ENCODE measurements at regions not wholly inside any gene's neighbourhood (a gene's known extent, or its start where the extent isn't known, plus 50 kb on each side); places are given as distances from the start of the nearest gene placed in this dataset.

DNA sequence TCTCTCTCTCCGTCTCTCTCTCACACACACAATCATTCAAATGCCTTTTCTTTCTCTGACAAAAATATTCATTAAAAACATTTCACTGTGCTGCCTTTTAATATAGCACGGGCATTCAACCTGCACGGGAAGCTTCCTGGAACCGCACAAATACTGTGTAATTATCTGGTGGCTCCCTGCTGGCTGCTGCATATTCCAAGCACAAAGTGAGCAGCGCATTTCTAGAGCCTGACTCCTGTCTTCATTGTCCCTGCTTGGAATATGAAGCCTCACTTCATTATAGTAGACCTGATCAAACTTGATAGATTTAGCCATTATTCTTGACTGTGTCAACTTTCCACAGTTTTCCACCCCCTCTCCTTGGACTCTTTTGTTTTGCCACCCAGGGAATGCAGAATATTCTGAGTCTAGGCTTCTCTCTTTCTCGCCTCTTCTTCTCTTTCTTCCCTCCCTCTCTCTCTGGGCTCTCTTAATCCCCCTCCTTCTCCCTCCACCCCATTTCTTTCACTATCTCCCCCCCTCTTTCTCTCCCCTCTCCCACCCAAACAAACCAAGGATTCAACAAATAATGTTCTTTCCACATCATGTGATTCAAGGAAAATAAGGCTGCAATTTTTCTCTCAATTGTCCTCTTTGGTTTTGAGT is 672.1 kb upstream of the FANCL start:
- no peak for DNase-seq (ENCODE audit: low read depth in 2 of 2)

DNA sequence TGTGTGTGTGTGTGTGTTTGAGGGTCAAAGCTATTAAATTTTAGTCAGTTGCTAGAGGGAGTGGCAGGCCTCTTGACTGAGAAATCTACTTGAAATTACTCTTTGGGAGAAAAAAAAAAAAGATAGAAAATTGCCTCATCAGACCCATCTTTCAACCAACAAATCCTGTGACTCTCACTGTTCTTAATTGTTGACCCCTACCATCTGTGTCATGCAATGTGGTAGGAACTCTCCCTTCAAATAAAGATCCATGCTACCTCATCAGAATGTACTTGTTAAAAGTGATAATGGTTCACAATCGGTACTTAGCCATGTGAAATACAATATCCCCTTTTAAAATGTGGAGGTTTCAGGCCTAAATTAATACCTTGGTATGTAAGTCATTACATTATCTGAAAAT is 670.8 kb upstream of the FANCL start:
- no peak for DNase-seq (ENCODE audit: low read depth in 2 of 2)

DNA sequence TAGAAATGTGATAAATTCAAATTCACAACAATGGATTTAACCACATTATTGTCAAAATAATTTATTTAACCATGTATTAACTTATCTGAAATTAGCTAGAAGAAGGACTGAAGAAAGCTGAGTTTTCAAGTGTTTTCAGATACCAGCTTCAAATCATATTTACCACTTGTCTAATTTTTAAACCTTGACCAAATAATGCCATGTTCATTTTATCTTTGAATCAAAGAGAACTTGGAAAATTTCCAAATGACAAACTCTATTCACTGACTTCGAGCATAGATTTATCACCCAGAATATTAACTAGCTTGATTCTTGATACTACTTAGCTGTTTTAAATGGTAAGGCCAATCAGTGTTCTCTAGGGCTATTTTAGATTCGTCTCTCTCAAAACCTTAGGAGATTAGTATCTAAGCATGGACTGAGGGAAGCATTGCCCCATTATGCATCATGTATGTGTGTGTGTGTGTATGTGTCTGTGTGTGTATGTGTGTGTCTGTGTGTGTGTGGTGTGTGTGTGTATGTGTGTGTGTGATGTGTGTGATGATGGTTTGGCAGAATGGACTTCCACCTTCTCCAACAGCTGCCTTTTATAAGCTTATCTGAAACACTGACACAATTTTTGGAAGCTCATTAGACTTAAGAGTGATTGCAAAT is 667.5 kb upstream of the FANCL start:
- DNase-seq (ENCODE audit: low read depth in 2 of 2), result no peak

DNA sequence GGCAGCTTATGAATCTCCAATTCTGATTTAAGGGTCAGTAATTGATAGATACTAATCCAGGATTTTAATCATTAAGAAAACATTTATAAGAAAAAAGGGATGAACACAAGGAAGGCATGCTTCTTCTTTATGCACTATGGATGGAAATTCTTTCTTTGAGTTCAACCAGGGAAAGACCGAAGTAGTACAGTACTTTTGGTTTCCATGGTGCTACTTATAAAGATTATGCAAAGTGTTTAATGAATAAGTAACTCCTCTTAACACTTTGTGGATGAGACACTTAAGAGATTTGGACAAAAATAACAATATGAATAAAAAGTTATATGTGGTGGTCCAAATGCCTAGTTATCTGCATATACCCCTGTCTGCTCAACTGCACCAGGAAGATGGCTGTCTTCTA is 666.5 kb upstream of the FANCL start:
- no peak for DNase-seq (ENCODE audit: low read depth in 2 of 2)

DNA sequence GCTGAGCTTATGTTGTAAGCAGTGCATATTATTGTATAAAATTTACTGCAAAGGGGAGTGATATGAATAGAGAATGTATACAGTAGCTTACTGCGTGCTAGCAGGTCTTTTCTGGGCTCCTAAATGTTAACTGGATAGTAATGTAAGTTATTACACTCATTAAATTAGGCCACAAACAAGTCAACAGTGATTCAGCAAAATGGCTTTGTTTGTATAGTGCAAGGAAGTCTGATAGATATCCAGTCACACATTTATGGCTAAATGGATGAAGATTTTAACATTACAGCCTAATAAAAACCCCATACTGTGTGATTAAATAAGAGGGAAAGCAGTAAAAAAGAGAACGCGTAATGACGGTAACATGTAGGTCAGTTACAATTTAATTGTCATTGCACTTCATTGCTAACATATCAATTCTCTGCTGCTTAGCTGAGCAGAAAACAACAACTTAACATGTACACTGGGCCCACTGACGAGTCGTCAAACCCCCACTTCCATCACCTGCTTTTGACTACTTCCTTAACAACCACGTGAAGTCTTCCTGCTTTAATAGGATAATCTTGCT is 665.0 kb upstream of the FANCL start:
- no peak for DNase-seq (ENCODE audit: low read depth in 2 of 2)

DNA sequence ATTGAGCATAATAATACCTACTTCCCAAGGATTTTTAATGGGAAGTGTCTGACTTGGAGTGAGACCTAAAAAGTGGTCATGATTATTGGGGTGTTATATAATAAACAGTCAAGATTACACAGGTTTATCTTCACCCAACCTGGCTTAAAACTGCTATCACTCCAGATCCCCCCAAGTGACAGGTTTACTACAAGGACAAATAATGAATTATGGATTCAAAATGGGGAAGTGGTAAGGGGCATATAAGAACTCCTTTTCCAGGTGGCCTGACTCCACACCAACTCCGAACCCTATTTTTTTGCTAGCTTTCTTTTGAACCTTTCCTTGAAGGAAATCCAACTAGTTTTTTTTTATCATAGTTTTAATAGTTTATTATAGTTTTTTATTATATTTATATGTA is 663.0 kb upstream of the FANCL start:
- DNase-seq (ENCODE audit: low read depth in 2 of 2), result no peak

DNA sequence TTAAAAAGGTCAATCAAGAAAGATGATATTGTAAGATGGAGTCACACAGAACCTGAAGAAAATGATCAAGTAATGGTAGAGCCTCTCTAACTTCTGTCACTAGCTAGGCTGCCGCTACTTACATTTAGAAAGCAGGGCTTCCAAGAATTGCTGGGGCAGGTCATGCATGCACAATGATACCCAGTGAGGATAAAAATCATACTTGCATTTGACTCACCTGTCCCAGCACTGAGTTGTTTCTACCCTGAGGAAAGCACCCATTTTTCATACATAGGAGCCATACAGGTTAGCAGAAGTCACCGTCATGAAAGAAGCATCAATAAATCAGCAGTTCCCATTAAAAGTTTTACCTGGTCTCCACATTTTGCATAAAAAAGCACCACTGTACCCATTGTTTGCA is 662.3 kb upstream of the FANCL start:
- DNase-seq (ENCODE audit: low read depth in 2 of 2), result no peak

DNA sequence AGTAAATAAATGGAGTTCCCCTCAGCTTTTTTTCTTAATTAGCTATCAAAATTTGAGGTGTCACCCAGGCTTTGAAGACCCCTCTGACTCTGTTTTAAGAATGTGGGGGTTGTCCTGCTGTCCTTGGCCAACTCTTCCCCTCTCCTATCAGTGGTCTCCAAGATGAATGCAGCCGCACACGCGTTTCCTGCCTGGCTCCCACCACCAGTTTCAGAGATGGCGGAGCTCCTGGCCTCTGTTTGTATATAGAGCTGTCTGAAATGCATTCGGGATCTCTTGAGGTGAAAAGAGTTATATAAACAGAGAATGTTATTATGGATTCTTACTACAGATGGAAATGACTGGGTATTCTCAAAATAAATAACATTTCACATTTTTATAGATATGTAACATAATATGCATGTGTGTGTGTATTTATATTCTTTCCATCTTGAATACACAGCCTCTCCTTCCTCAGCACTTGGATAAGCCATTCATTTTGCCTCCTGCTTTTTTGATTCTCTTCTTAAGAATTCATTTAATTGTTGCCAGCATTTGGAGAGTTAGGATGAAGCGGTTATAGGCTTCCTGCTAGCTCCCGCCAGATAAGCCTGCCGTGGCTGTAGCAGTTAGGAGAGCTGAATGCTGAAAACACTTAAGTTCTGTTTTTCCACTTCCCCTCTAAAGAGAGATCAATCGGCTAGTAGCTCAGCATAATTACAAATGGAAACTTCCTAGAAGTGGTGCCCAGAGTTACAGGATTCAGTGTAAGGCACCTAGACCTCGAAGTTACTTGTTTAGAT is 659.3 kb upstream of the FANCL start:
- no peak for DNase-seq (ENCODE audit: low read depth in 2 of 2)

DNA sequence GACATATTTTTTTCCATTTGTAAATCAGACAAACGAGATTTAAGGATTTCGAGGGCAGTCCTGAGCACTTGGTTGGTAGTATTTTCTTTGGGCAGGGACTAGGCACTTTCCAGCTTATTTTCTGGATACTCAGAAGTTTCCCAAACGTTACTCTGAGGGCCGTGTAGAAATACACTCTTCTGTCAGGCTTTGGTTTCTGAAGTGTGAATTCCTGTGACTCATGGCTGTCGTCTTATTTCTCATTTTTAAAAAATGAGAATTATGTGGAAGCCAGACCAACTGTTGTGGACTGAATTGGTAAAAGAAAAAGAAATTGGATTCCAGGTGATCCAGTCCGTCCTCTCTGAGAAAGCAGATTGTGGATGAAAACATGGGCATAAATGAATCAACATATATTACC is 658.6 kb upstream of the FANCL start:
- DNase-seq (ENCODE audit: low read depth in 2 of 2), result no peak

DNA sequence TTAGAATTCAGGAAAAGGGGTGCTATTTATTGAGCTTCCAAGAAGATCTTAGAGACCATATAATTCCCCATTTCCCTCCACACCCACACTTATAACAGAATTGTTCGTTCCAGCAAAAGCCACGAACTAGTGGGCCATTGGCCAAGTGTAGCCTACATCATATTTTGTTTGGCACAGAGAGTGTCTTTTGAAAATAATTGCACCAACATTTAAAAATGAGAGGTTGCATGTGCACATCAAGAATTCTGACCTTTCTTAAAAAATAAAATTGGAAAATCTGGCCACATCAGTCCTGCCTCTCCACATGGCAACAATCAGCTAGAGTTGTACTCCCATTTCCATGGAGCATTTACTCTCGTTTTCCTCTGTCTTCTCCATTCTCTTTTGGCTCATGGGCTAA is 655.5 kb upstream of the FANCL start:
- DNase-seq (ENCODE audit: low read depth in 2 of 2), result no peak

DNA sequence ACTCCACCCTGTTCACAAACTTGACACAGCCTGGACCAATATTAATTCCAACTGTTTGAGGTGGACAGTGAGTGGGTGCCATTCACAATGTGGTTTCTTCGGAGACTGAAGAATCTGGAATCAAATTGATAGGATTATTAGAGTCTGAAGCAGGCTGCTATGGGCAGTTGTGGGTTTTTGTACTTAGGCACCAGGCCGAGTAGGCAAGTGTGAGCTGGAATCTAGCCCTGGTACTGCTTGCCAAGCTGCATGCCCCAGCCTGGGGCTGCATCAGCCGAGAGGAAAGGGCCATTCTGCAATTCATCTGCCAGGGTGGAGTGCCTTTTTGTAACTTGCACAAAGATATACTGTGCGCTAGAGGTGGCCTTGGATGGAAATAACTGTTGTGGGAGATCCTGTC is 654.7 kb upstream of the FANCL start:
- no peak for DNase-seq (ENCODE audit: low read depth in 2 of 2)

DNA sequence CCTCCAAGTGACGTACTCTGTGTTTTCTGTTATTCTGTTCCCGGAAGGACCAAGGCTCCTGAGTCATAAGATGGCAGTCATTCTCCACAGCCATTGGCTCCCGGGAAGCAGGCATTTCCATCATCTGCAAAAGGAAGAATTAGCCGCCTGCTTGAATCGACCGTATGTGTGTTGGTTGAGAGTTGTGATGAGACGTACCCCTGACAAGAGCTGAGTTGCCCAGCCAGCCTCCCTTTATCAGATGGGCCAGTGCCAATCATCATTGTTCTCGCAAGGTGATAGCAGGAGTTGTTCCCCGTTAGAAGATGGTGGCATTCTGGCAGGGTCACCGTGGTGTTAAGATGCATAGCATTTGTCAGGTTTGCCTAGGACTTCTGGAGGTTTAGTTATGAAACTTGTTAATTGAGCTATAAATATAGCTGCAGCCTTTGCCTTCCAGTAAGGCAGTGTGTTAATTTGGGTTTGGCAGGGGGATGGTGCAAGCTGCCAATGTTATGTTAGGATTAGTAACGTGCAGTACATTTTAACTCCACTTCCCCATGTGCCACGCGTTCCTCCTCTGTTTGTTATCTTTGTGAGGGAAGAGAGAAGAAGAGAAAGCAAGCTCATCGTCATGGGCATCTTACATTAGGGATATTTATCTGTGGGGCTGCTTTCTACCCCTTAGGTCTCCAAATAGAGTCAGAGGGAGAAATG is 652.7 kb upstream of the FANCL start:
- no peak for DNase-seq (ENCODE audit: low read depth in 2 of 2)

DNA sequence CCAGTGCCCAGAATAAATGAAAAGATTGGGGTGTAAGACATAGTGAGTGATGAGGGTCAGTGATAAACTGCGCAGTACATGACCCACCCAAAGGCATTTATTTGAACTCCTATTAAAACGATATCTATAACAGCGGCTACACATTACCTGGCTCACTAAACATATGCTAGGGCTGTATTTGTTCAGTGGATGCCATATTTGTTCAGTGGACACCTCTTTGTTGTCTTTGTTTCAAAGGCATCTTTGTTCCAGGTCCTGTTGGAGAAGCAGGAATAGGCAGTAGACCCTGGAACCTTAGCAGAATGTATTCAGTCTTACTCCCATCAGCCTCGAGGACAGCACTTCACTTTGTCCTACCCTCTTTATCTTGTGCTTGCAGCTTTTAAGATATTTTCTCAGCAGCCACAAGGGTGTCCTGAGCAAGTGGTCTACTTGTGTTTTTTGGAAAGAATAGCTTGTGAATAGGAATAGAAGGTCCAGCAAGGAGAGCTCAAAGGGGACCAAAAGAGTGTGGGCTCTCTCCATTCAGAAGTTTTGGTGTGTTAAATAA is 650.8 kb upstream of the FANCL start:
- no peak for DNase-seq (ENCODE audit: low read depth in 2 of 2)

DNA sequence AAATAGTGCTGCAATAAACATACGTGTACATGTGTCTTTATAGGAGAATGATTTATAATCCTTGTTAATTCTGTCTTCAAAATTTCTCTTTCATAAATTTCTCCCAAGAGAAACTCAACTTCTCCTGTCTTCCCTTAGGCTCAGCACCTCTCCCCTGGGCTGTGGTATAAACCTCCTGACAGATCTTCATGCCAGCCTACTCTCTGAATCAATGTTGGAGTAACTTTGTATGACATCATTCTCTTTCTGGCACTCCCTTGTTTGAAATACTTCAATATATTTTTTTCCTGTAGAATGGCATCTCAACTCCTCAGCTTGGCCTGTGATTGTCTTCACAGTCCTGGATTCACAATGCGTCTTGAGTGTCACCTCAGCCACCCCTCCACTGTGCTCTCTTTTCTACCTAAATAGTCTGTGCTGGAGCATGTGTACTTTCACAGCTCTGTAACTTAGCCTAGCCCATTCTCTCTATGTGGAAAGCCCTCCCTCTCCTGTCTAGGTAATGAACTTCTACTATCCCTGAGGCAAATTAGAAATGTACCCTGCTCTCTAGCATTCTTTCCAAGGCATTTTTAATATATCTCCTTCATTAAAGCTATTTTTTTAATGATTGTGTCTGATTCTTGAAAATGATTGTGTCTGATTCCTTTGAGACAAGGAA is 649.9 kb upstream of the FANCL start:
- DNase-seq (ENCODE audit: low read depth in 2 of 2), result no peak

DNA sequence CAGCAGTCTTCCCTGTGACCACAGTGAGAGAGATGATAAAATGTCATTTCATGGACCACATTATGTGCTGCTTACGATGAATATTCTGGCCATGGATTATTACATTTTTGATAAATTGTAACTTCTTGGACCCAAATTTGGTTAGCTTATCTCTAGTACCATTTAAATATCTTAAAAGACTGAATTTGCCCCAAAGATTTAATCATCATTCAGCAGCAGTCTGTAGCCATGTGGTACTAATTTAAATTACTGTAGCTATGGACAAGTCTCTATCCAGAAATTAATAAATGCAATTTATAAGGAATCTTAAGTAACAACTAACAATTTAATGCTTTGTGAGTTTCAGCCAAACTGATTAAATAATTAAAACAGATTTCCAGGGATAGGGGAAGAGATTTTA is 644.9 kb upstream of the FANCL start:
- no peak for DNase-seq (ENCODE audit: low read depth in 2 of 2)

DNA sequence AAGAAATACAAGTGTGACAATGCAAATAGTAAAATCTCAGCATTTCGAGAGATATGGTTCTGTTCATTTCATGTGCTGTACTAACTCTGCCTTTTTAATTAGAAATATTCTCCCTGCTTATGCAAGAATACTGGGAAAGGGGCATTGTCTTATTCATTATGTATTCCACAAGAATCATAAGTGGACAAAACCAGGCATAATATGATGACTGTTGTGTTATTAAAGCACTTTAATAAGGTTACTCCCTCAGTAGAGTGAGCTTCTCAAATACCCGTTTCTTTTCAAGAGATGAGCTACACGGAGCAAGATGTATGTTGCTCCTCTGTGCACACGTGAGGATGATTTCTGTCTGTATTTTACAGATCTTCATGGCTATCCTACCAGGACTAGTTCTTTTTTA is 638.7 kb upstream of the FANCL start:
- no peak for DNase-seq (ENCODE audit: low read depth in 2 of 2)

DNA sequence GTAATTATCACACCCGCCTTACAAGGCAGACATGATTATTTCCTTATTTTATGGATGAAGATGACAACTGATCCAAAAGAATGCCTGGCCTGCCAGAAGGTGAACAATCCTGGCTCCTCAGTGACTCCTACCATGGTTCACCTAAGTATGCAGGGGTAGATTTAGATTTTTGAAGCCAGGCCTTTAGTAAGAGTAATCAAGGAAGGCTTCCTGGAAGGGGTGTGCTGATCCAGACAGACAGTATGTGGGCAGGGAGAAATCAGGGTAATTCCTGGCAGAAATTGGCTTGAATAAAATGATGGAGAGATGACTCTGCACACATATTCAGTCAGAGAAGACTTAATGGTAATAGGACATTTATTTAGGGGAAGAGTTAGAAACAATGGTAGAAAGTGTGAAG is 637.7 kb upstream of the FANCL start:
- no peak for DNase-seq (ENCODE audit: low read depth in 2 of 2)

DNA sequence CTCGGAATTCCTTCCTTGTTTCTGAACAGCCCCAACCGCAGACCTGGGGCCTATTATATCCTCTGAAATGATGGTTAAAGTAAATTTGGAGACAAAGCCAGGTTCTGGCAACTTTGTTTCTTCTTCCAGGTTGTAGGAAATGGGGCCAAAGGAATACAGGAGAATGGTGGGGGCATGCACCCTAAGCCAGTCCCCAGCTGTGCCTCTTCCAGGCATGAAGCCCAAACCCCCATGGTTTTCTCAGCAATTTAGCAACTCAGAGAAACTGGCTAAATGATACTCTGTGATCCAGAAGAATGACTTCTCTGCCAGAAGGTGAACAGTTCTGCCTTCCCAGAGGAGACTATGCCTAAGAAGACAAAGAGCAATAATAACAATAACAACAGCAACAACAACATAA is 635.0 kb upstream of the FANCL start:
- no peak for DNase-seq (ENCODE audit: low read depth in 2 of 2)

DNA sequence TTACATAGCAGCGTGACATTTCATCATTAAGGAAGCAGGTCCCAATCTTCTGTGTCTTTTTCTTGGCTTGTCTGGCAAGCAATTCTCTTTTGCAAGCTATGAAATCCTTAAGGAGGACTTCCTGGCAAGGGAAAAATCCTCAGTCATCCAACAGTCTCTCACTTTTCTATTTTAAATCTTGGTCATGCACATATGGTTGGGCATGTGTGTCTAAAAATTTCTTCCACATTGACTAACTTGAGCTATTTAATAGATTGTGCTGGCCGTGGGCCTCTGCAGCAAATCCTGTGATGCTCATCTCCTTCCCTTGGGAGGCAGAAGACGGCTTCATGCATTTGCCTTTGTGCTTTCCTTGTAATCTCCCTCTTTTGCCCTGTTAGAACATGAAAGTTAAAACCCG is 634.3 kb upstream of the FANCL start:
- DNase-seq (ENCODE audit: low read depth in 2 of 2), result no peak

DNA sequence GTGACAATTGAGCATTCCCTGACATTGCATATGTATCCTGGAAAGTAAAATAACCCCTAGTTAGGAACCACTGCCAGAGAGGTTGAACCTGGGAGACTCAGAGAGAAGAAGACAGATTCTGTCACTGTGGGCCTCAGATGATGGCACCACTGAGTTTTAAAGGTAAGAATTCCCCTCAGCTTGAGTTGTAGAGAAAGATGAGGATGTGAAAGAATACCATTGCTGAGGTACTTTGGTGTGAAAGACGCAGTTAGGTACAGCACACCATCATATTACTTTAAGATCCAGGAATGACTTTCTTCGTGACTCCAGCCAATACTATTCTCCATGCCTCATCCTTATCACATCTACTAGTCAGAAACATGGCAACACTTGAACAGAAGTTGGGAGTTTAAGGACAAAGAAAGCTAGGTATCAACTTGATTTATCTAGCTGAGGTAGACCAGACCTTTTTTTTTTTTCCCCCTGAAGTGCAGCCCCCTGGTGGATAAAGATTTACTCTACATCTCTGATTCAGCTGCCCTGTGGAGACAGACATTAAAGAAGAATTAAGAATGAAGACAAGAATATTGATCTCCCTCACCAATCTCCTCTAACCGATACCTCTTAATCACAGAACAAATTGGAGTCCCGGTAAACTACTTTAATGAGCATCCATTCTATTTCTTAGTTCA is 630.5 kb upstream of the FANCL start:
- no peak for DNase-seq (ENCODE audit: low read depth in 2 of 2)

DNA sequence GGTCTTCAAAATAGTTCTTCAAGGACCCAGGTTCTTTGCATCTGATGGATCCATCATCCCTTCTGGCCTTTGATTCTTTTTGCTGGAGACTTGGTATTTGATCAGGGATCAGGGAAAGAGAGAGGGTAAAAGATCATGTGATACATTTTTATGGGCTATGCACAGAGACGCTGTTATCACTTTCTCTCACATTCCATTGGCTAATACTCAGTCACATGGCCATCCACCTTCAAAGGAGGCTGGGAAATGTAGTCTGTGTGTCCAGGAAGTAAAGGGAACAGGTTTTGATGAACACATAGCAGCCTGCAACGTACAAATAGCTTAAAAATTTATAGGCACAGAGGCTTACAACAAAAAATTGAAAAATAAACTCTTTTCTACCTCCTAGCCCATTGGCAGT is 629.6 kb upstream of the FANCL start:
- no peak for DNase-seq (ENCODE audit: low read depth in 2 of 2)

All from stimulated activated CD8-positive, alpha-beta memory T cell treated with anti-CD3 and anti-CD28 coated beads, Interleukin-15, amount 100 ng/mL, for 4 hours (primary cell).